ENCODE measurements at regions not wholly inside any gene's neighbourhood (a gene's known extent, or its start where the extent isn't known, plus 50 kb on each side); places are given as distances from the start of the nearest gene placed in this dataset.

DNA sequence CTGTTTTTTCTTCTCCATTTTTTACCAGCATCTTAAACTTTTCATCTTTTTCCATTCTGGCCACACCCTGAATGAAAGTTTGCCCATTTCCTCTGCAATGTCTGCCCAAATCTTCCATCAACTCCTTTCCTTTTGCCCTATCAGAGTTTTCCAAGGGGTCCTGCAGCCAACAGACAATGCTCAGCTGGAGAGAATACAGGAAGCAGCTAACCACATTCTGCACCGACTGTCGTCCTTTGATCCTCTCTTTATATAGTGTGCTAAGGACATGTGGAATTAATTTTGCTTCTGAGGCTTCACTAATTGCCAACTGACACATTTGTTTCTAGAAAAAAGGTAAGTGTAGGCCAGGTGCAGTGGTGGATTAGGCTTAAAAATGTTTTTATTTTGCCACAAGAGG is 50.5 kb upstream of the DLX2 start:
- DNase-seq (ENCODE audit: low spot score in 2 of 2) (no peak), FAIRE-seq (no peak)

- no peak for DNase-seq (ENCODE audit: low spot score in 2 of 2)
- no peak for FAIRE-seq
Measured at GRCh38 chr2:172153757-172154156, 51.1 kb upstream of the DLX2 start.

GRCh38 chr2:172155752-172156151 is 53.1 kb upstream of the DLX2 start:
- DNase-seq (ENCODE audit: low spot score in 2 of 2) (no peak), FAIRE-seq (no peak)

DNA sequence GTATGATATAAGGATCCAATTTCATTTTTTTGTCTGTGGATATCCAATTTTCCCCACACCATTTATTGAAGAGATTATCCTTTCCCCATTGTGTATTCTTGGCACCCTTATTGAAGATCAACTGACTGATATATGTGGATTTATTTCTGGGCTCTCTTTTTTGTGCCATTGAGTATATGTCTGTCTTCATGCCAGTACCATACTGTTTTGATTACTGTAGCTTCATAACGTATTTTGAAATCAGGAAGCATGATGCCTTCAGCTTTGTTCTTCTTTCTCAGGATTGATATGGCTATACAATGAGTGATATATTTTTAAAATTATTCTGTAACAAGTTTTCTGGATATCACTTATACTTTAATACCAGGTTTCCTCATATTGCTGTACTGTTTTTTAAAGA is 58.1 kb upstream of the DLX2 start:
- DNase-seq (ENCODE audit: low spot score in 2 of 2) (no peak), FAIRE-seq (no peak)

- FAIRE-seq: no peak
- DNase-seq (ENCODE audit: low spot score in 2 of 2): no peak
Measured at GRCh38 chr2:172162225-172162733, 59.6 kb upstream of the DLX2 start.

DNA sequence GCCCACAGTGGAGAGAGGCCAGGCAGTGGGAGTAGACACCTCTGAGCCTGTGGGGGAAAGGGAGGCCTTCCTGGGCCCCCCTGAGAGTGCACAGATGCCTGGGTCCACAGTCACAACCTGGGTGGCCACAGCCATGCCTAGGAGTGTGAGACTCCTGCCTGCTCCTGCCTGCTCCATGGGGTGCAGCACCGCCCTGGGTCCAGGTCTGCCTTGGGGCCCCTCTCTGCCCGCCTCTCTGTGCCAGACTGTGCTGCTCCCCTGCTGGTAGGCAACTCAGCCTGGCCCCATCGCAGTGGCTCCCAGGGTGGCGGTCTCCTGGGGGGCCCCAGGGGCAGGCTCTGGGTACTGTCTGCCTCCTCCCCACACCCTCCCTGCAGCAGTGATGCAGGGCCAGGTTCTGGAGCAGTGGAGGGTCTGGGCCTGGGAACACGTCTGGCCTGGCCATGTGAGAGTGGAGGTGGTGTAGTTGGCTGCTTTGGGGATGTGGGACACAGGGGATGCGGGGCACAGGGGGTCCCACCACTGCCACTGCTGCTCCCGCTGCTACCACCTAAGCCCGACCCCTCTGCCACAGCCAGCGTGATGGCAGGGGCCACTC is 60.1 kb upstream of the DLX2 start:
- FAIRE-seq (no peak), DNase-seq (ENCODE audit: low spot score in 2 of 2) (no peak)

GRCh38 chr2:172168917-172169346 is 66.2 kb upstream of the DLX2 start:
- DNase-seq (ENCODE audit: low spot score in 2 of 2) (no peak), FAIRE-seq (no peak)

GRCh38 chr2:172169611-172170010 is 66.9 kb upstream of the DLX2 start:
- FAIRE-seq: no peak
- no peak for DNase-seq (ENCODE audit: low spot score in 2 of 2)

DNA sequence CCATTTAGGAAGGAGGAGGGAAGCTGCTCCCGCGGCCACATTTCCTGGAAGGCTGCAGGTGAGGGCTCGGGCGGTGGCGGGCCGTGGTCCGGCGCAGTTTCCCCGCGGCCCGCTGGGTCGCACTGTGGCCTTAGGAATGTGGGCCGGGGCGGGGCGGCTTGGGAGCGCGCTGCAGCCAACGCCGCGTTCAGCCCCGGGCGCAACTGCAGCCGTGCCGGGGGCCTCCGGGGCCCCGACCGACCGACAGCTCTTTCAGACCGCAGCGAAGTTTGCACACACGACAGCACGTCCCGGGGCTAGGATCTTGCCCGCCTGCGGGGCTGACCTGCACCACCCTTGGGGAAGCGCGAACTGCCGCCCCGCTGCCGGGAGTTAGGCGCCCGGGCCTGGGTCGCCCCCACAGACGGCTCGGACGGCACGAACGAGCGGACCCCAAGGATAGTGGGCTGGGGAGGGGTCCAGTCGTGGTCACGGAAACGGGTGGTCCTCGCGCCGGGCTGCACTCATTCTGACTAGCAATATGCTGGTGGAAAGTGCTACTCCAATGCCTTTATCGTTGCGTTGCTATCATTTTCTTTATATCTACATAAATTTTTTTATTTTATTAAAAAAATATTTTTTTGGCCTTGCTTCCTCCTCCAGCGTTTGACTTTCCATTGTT is 69.9 kb upstream of the DLX2 start:
- no peak for FAIRE-seq
- DNase-seq (ENCODE audit: low spot score in 2 of 2): peak; percentile 69 to 80

DNA sequence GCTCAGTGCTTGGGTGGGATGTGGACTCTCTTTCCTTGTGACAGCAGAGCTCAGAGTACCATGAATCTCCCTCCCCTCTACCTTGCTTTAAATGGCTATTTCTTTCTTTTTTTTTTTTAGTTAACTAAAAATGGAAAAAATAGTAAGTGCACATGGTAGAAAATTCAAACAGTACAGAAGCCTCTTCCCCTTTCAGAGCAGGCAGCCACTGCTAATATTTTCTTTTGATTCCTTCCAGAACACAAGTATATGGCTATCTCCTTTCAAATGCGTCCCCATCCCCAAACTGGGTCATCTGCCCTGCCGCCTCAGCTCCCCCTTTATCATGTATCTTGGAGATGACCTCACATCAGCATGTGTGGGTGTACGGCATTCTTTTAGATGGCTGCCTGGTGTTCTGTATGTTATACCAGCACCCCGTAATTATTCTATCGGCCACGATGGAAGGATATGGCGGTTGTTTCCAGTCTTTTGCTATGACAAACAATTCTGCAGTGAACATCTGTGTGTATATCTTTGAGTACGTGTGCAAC is 70.5 kb upstream of the DLX2 start:
- no peak for FAIRE-seq
- no peak for DNase-seq (ENCODE audit: low spot score in 2 of 2)

DNA sequence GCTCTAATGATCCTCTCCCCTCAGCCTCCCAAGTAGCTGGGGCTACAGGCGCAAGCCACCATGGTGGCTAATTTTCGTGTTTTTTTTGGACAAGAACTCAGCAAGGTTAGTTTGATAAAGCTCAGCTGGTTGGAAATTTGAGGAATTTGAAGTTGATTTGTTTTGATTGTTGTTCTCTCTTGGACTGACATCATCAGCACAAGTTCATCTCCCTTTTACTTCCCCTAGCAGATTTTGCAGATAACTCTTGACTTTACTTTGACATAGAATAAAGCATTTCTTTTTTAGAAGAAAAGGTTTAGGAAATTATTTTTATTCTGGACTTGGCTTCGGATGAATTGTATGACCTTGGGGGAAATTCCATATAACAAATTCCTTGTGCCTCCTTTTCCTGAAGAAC is 74.9 kb upstream of the DLX2 start:
- FAIRE-seq: no peak
- DNase-seq (ENCODE audit: low spot score in 2 of 2): no peak

DNA sequence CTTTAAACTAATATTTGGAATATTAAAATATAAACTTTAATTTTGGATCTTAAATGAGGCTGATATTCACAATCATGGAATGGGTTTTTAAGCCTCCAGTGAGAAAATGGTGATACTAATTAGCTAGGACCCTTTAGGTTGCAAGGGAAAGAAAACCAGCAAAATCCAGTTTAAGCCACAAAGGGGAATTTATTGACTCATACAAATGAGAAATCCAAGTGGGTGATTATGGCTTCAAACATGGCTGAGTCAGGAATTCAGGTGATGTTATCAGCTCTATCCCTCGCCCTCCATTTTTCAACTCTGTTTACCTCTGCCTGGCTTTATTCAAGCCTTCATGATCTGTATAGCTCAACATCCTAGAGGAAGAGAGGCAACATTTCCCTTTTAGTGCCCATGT is 75.3 kb upstream of the DLX2 start:
- FAIRE-seq (no peak), DNase-seq (ENCODE audit: low spot score in 2 of 2) (no peak)

DNA sequence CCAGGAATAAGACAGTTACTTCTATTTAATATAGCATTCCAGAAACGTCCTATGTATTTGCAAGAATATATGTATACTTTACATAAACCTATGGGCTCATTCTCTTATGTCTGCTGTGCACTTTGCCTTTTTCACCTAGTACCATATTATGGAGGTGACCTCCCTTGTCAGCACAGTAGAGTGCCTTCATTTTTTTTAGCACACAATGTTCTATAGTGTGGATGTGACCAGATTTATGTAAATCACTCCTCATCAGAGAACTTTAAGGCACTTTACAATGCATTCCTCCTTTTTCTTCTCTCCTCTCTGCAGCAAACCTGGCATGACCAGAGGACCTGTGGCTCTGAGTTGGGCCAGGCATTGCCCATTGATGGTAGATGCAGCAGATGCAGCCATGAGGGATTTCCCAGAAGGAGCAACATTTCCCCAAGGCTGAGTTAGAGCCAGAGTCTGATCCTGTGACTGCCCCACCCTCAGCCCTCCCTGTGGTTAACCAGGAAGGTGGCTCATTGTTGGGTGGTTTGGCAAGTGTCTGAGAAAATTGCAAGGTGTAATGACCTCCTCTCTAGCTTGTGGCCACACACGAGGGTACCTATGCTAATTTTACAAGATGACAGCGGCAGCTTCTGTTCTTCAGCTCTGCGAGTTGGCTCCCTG is 76.5 kb upstream of the DLX2 start:
- no peak for DNase-seq (ENCODE audit: low spot score in 2 of 2)

GRCh38 chr2:172181840-172182239 is 79.1 kb upstream of the DLX2 start:
- DNase-seq (ENCODE audit: low spot score in 2 of 2) (no peak), FAIRE-seq (no peak)

More for the DNA sequence above, 76.5 kb upstream of the DLX2 start:
- no peak for FAIRE-seq

DNA sequence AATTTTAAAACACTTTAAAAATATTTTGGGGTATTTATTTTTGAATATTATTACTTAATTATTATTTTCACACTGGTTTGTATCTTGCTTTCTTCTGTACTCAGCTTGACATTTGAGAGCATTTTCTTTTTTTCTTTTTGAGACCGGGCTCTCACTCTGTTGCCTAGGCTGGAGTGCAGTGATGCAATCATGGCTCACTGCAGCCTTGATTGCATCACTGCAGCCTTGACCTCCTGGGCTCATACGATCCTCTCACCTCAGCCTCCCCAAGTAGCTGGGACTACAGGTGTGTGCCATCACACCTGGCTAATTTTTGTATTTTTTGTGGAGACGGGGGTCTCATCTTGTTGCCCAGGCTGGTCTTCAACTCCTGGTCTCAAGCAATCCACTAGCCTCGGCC is 79.9 kb upstream of the DLX2 start:
- FAIRE-seq (no peak), DNase-seq (ENCODE audit: low spot score in 2 of 2) (no peak)

GRCh38 chr2:172193331-172194089 is 90.8 kb upstream of the DLX2 start:
- DNase-seq (ENCODE audit: low spot score in 2 of 2) (no peak), FAIRE-seq (no peak)

- FAIRE-seq: no peak
- no peak for DNase-seq (ENCODE audit: low spot score in 2 of 2)
Measured at GRCh38 chr2:172195836-172196376, 93.2 kb upstream of the DLX2 start.

DNA sequence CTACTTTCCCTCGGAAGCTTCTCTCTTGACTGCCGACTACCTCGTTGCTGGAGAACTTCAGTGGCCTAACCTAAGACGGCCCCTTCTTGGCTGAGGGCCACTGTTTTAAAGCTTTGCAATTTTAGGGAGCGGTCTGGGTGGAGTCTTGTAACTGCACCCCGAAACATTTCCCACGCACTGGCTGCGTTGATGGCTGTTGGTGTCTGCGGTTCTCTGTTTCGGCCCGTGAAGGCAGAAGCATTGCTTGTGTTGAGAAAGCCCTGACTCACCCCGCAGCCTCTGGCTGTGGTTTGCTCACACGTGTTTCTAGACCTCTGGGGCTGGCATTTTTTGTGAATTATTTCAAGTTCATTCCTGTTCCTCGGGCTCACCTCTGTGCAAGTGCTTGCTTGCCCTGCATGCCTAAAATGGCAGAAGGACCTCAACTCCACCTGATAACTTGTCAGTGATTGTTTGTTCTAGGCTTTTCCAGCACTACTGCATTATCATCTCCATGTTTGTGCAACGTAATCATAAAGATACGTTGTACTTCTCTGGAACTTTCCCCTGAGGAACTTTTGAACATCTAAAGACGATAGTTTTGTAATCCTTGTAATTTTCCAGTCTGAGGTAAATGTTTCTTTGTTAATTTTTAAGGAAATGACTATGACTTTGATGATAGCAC is 94.2 kb upstream of the DLX2 start:
- FAIRE-seq: no peak

GRCh38 chr2:172198361-172198760 is 95.7 kb upstream of the DLX2 start:
- no peak for FAIRE-seq
- no peak for DNase-seq (ENCODE audit: low spot score in 2 of 2)

More for the DNA sequence above, 94.2 kb upstream of the DLX2 start:
- DNase-seq (ENCODE audit: low spot score in 2 of 2): no peak

DNA sequence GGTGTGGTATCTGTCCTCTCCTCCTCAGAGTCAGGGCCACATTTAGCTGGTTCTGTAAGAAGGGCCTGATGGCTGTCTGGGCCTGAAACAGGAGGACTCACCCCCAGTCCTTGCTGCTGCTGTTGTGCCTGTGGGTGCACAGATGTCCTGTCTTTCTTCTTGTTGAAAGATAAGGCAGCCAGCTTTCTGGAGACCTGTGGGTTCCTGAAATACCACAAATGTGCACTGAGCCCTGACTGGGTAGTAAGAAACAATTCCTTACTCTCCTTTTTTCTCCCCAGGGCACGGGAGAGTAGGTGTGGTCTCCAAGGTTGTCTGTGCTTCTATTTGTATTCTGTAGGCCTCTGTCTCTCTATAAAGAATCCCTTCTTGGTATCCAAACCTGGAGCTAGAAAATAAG is 96.2 kb upstream of the DLX2 start:
- FAIRE-seq (no peak), DNase-seq (ENCODE audit: low spot score in 2 of 2) (no peak)
